ENCODE measurements at regions not wholly inside any gene's neighbourhood (a gene's known extent, or its start where the extent isn't known, plus 50 kb on each side); places are given as distances from the start of the nearest gene placed in this dataset.

DNA sequence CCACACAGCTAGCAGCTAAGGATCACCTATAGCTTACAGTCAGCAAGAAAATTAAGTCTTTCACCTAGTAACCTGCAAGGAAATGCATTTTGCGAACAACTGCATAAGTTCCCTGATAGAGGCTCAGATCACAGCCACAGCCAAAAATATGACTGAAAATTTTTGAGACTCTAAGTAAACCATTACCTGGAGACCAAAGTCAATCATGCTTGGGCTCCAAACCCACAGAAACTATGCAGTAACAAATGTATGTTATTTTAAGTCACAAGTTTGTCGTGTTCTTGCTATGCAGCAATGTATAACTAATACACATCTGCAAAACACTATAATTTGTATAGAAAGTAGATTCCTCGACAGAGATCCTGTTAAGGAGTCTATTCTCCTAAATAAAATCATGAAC is 1025.7 kb upstream of the RAG2 start:
- no peak for TF ChIP-seq EZH2 (IDR thresholded peaks at IDR 0.05)
- TF ChIP-seq, protein P1, sequence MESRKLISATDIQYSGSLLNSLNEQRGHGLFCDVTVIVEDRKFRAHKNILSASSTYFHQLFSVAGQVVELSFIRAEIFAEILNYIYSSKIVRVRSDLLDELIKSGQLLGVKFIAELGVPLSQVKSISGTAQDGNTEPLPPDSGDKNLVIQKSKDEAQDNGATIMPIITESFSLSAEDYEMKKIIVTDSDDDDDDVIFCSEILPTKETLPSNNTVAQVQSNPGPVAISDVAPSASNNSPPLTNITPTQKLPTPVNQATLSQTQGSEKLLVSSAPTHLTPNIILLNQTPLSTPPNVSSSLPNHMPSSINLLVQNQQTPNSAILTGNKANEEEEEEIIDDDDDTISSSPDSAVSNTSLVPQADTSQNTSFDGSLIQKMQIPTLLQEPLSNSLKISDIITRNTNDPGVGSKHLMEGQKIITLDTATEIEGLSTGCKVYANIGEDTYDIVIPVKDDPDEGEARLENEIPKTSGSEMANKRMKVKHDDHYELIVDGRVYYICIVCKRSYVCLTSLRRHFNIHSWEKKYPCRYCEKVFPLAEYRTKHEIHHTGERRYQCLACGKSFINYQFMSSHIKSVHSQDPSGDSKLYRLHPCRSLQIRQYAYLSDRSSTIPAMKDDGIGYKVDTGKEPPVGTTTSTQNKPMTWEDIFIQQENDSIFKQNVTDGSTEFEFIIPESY (IDR thresholded peaks at IDR 0.05; ENCODE audit: extremely low read depth, insufficient replicate concordance, low read length) = no peak
- TF ChIP-seq POLR2A (IDR thresholded peaks at IDR 0.05; ENCODE audit: borderline replicate concordance, extremely low read depth, insufficient read depth, insufficient read length) = no peak
- TF ChIP-seq, protein P2, sequence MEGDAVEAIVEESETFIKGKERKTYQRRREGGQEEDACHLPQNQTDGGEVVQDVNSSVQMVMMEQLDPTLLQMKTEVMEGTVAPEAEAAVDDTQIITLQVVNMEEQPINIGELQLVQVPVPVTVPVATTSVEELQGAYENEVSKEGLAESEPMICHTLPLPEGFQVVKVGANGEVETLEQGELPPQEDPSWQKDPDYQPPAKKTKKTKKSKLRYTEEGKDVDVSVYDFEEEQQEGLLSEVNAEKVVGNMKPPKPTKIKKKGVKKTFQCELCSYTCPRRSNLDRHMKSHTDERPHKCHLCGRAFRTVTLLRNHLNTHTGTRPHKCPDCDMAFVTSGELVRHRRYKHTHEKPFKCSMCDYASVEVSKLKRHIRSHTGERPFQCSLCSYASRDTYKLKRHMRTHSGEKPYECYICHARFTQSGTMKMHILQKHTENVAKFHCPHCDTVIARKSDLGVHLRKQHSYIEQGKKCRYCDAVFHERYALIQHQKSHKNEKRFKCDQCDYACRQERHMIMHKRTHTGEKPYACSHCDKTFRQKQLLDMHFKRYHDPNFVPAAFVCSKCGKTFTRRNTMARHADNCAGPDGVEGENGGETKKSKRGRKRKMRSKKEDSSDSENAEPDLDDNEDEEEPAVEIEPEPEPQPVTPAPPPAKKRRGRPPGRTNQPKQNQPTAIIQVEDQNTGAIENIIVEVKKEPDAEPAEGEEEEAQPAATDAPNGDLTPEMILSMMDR (IDR thresholded peaks at IDR 0.05 in 2 of 3, conservative IDR thresholded peaks at IDR 0.05 in 1 of 3; ENCODE audit: borderline replicate concordance in 1 of 3, insufficient read depth in 1 of 3, low read depth in 2 of 3, low read length in 2 of 3) = no peak
- TF ChIP-seq CEBPB (IDR thresholded peaks at IDR 0.05; ENCODE audit: low read depth) = no peak
- no peak for TF ChIP-seq ZNF274 (IDR thresholded peaks at IDR 0.05; ENCODE audit: low read depth, low read length)
- TF ChIP-seq, protein P3, sequence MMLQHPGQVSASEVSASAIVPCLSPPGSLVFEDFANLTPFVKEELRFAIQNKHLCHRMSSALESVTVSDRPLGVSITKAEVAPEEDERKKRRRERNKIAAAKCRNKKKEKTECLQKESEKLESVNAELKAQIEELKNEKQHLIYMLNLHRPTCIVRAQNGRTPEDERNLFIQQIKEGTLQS (IDR thresholded peaks at IDR 0.05) = no peak
- TF ChIP-seq, protein P4, sequence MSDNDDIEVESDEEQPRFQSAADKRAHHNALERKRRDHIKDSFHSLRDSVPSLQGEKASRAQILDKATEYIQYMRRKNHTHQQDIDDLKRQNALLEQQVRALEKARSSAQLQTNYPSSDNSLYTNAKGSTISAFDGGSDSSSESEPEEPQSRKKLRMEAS (IDR thresholded peaks at IDR 0.05) = no peak
